A549 (cell line): ENCODE measurements at regions not wholly inside any gene's neighbourhood (a gene's known extent, or its start where the extent isn't known, plus 50 kb on each side); places are given as distances from the start of the nearest gene placed in this dataset.

Source experiments
- ATAC-seq, 2 experiments: fragments of 200-7000 bp in 1 of 2; fragments of >200 bp in 1 of 2; cut with Nextera tagmentation in 1 of 2; cut with Tn5 transposase in 1 of 2; 3 replicates each; pipeline versions ENCODE4 v1.8.0 to v1.9.1; 2018 to 2020; ENCODE audit warnings: mild to moderate bottlenecking in 1 of 2, moderate library complexity in 1 of 2
- CTCF ChIA-PET: fragments of 300-600 bp; sonication (Branson Sonifier 250); formaldehyde crosslinking; extraction: SDS; loops from one replicate; lab custom pipeline; 2021; ENCODE audit warnings: antibody characterized with exemption, inconsistent platforms; lab: Yijun Ruan, JAX
- POLR2A ChIA-PET: fragments of 350-600 bp; formaldehyde crosslinking; extraction: SDS; loops from one replicate; lab custom pipeline; 2021; ENCODE audit warnings: antibody characterized with exemption, inconsistent platforms; lab: Yijun Ruan, JAX
- DNase-seq, 2 experiments: peaks; one replicate each; pipeline versions ENCODE4 v3.0.0 to v3.0.0-alpha.2; 2011 to 2016; ENCODE audit warnings: low read depth in 1 of 2, low spot score in 1 of 2
- FAIRE-seq: peaks from 2 replicates; lab custom pipeline; 2011; peaks lifted over from hg19 to GRCh38; lab: Jason Lieb, UNC
- H3K27ac ChIP-seq, 2 experiments: fragments of >200 bp; sonication (Bioruptor Twin); formaldehyde crosslinking; 3 replicates each; pipeline ENCODE4 v1.5.1; 2016 to 2017
- H3K4me1 ChIP-seq: fragments of >200 bp; sonication (Bioruptor Twin); formaldehyde crosslinking; 3 replicates; pipeline ENCODE4 v1.6.1; 2016
- H3K4me2 ChIP-seq: fragments of >200 bp; sonication (Bioruptor Twin); formaldehyde crosslinking; 3 replicates; pipeline ENCODE4 v1.6.1; 2016
- H3K4me3 ChIP-seq: fragments of >200 bp; sonication (Bioruptor Twin); formaldehyde crosslinking; 3 replicates; pipeline ENCODE4 v1.5.1; 2016
- H3K9me3 ChIP-seq: fragments of >200 bp; sonication (Bioruptor Twin); formaldehyde crosslinking; 3 replicates; pipeline ENCODE4 v1.6.1; 2016
- ATOH8 ChIP-seq: fragments of 250-450 bp; sonication (Bioruptor Pico); IDR thresholded peaks from 2 replicates; pipeline ENCODE4 v1.5.0; 2020; ENCODE audit warnings: low read depth, mild to moderate bottlenecking, moderate library complexity
- BCL3 ChIP-seq: fragments of >200 bp; sonication (Bioruptor Twin); formaldehyde crosslinking; IDR thresholded peaks from 3 replicates; pipeline ENCODE4 v1.6.1; 2016
- CBX2 ChIP-seq: fragments of 200-600 bp; sonication (generic); IDR thresholded peaks from 2 replicates; pipeline ENCODE4 v1.6.1; 2016; ENCODE audit warnings: low read depth, mild to moderate bottlenecking, borderline replicate concordance
- CEBPB ChIP-seq, 2 experiments: fragments of >200 bp in 1 of 2; sonication (Bioruptor Twin) in 1 of 2; formaldehyde crosslinking in 1 of 2; IDR thresholded peaks; 2 replicates each; pipeline ENCODE4 v1.6.1; 2012 to 2016
- CHD4 ChIP-seq: fragments of 200-600 bp; sonication (generic); IDR thresholded peaks from 2 replicates; pipeline ENCODE4 v1.6.1; 2016; ENCODE audit warnings: antibody characterized with exemption, mild to moderate bottlenecking, borderline replicate concordance
- EHMT2 ChIP-seq: fragments of 200-600 bp; sonication (generic); IDR thresholded peaks from 2 replicates; pipeline ENCODE4 v1.6.1; 2016; ENCODE audit warnings: antibody characterized with exemption, low read depth, mild to moderate bottlenecking, moderate library complexity
- FOSB ChIP-seq: fragments of 250-450 bp; sonication (Bioruptor Pico); IDR thresholded peaks from 2 replicates; pipeline ENCODE4 v1.5.0; 2020; ENCODE audit warnings: mild to moderate bottlenecking, moderate library complexity
- GATA3 ChIP-seq: IDR thresholded peaks from 2 replicates; pipeline ENCODE4 v1.6.1; 2012; ENCODE audit warnings: borderline replicate concordance
- HDAC2 ChIP-seq: fragments of 200-600 bp; sonication (generic); IDR thresholded peaks from 2 replicates; pipeline ENCODE4 v1.6.1; 2016
- HES2 ChIP-seq: fragments of >200 bp; sonication (Bioruptor Twin); formaldehyde crosslinking; IDR thresholded peaks from 2 replicates; pipeline ENCODE4 v1.6.1; 2016
- HMGXB4 ChIP-seq: fragments of 250-450 bp; sonication (Bioruptor Pico); IDR thresholded peaks from 2 replicates; pipeline ENCODE4 v1.5.0; 2021; ENCODE audit warnings: mild to moderate bottlenecking, moderate library complexity, borderline replicate concordance
- KDM1A ChIP-seq: fragments of 200-600 bp; sonication (generic); IDR thresholded peaks from 2 replicates; pipeline ENCODE4 v1.6.1; 2016; ENCODE audit warnings: low read depth, mild to moderate bottlenecking
- MAX ChIP-seq: IDR thresholded peaks from 2 replicates; pipeline ENCODE4 v1.6.1; 2012
- MYC ChIP-seq: IDR thresholded peaks from 2 replicates; pipeline ENCODE4 v1.6.1; 2012; ENCODE audit warnings: mild to moderate bottlenecking, inconsistent platforms, low read length, improper control_type of control experiment, borderline replicate concordance
- NPAS2 ChIP-seq: fragments of 250-450 bp; sonication (Bioruptor Pico); IDR thresholded peaks from 2 replicates; pipeline ENCODE4 v1.8.0; 2022; ENCODE audit warnings: mild to moderate bottlenecking, moderate library complexity, borderline replicate concordance
- NR3C1 ChIP-seq: fragments of >200 bp; sonication (Bioruptor Twin); formaldehyde crosslinking; IDR thresholded peaks from 3 replicates; pipeline ENCODE4 v1.6.1; 2017
- RAD21 ChIP-seq, 2 experiments: fragments of >200 bp in 1 of 2; sonication (Bioruptor Twin) in 1 of 2; formaldehyde crosslinking in 1 of 2; IDR thresholded peaks in 1 of 2; conservative IDR thresholded peaks in 1 of 2; 2 replicates in 1 of 2; 3 replicates in 1 of 2; pipeline ENCODE4 v1.6.1; 2012 to 2018; ENCODE audit warnings: inconsistent platforms in 1 of 2
- RARB ChIP-seq: fragments of 250-450 bp; sonication (Bioruptor Pico); IDR thresholded peaks from 2 replicates; pipeline ENCODE4 v1.8.0; 2021; ENCODE audit warnings: mild to moderate bottlenecking, moderate library complexity
- RCOR1 ChIP-seq: fragments of 150-350 bp; IDR thresholded peaks from 2 replicates; pipeline ENCODE4 v1.6.1; 2014; ENCODE audit warnings: antibody characterized with exemption, low read length, low read depth
- RNF2 ChIP-seq: fragments of 200-600 bp; sonication (generic); IDR thresholded peaks from 2 replicates; pipeline ENCODE4 v1.6.1; 2016; ENCODE audit warnings: low read depth, mild to moderate bottlenecking, antibody characterized with exemption, moderate library complexity, borderline replicate concordance
- SREBF2 ChIP-seq: fragments of 450-650 bp; IDR thresholded peaks from 2 replicates; pipeline ENCODE4 v1.6.1; 2014; ENCODE audit warnings: mild to moderate bottlenecking, moderate library complexity
- TFCP2L1 ChIP-seq: fragments of 250-450 bp; sonication (Bioruptor Pico); IDR thresholded peaks from 2 replicates; pipeline ENCODE4 v1.5.0; 2021; ENCODE audit warnings: mild to moderate bottlenecking
- USF2 ChIP-seq: fragments of 450-650 bp; IDR thresholded peaks from 2 replicates; pipeline ENCODE4 v1.6.1; 2014; ENCODE audit warnings: antibody characterized with exemption
- ZC3H11A ChIP-seq: fragments of 450-650 bp; IDR thresholded peaks from 2 replicates; pipeline ENCODE4 v1.6.1; 2014; ENCODE audit warnings: antibody characterized with exemption, mild to moderate bottlenecking
- WGBS: methylation state at CpG from one replicate; pipeline ENCODE4 v1.1.6; 2017; ENCODE audit errors: missing lambda C conversion rate; 5-methylcytosine and 5-hydroxymethylcytosine counted together

GRCh38 chr2:10210336-10210735 is 87.8 kb downstream of the RRM2 start:
- TF ChIP-seq EHMT2 = no peak
- TF ChIP-seq RARB (CRISPR knock-in tag) = no peak
- no peak for TF ChIP-seq GATA3
- no peak for TF ChIP-seq RNF2
- no peak for TF ChIP-seq ZC3H11A
- no peak for TF ChIP-seq CBX2
- TF ChIP-seq MYC = no peak
- no peak for TF ChIP-seq RCOR1
- TF ChIP-seq HDAC2 = no peak
- TF ChIP-seq MAX = no peak
- TF ChIP-seq TFCP2L1 (CRISPR knock-in tag) = no peak
- TF ChIP-seq BCL3 = no peak

GRCh38 chr2:10211844-10212422 is 89.4 kb downstream of the RRM2 start:
- H3K4me3 ChIP-seq = no peak overlapping the region
- no peak for FAIRE-seq
- no peaks in the 10 kb centered on the region for H3K4me1 ChIP-seq
- no peak for DNase-seq
- 84% methylated on average over 6 of the region's 6 CpGs for WGBS
- no peaks in the 10 kb centered on the region for H3K9me3 ChIP-seq
- no peak overlapping the region for H3K27ac ChIP-seq
- POLR2A ChIA-PET = no interaction called here
- TF ChIP-seq CBX2 (no peak), HDAC2 (no peak), RAD21 (conservative IDR thresholded peaks at IDR 0.05 in 1 of 2, IDR thresholded peaks at IDR 0.05 in 1 of 2) (no peak), FOSB (no peak), MAX (no peak), HES2 (no peak), SREBF2 (no peak), USF2 (no peak), NPAS2 (no peak), RARB (CRISPR knock-in tag) (no peak), BCL3 (no peak), KDM1A (no peak), HMGXB4 (CRISPR knock-in tag) (no peak), GATA3 (no peak), CEBPB (IDR thresholded peaks at IDR 0.05) (no peak), ATOH8 (no peak), NR3C1 (no peak), CHD4 (no peak)
- CTCF ChIA-PET = interaction anchor here (0.6 to 1.8 kb wide), 3 partner anchors 20 to 469 kb away, joined by 3 to 6 read pairs (median 3); no protein-coding TSS in a partner anchor
- no peak overlapping the region for H3K4me2 ChIP-seq
- ATAC-seq = peak in 1 of 2 experiments; percentile 11; a peak in 1 of 6 replicates

More at GRCh38 chr2:10210336-10210735, 87.8 kb downstream of the RRM2 start:
- 78% methylated on average over 6 of the region's 6 CpGs for WGBS
- CTCF ChIA-PET = no interaction called here
- Histone ChIP-seq H3K4me1 (no peaks in the 10 kb centered on the region), H3K27ac (no peak overlapping the region), H3K4me3 (no peak overlapping the region), H3K9me3 (no peaks in the 10 kb centered on the region), H3K4me2 (no peak overlapping the region)
- POLR2A ChIA-PET = no interaction called here
- no peak for FAIRE-seq
- no peak for DNase-seq
- ATAC-seq = no peak
